ENCODE measurements at regions not wholly inside any gene's neighbourhood (a gene's known extent, or its start where the extent isn't known, plus 50 kb on each side); places are given as distances from the start of the nearest gene placed in this dataset.

GRCh38 chr6:40955178-40955545 is 83.9 kb downstream of the UNC5CL start:
- TF ChIP-seq SMC3 (IDR thresholded peaks at IDR 0.05) = no peak
- TF ChIP-seq USF2 (IDR thresholded peaks at IDR 0.05) = no peak
- no peak for TF ChIP-seq ELK1 (IDR thresholded peaks at IDR 0.05; ENCODE audit: low read depth, low read length)
- no peak for TF ChIP-seq CTCF (IDR thresholded peaks at IDR 0.05)
- TF ChIP-seq HMGXB4 (CRISPR knock-in tag; IDR thresholded peaks at IDR 0.05; ENCODE audit: borderline replicate concordance) = no peak
- no peak for TF ChIP-seq ZSCAN20 (CRISPR knock-in tag; IDR thresholded peaks at IDR 0.05)
- no peak for TF ChIP-seq FOXS1 (CRISPR knock-in tag; IDR thresholded peaks at IDR 0.05)
- no peak for TF ChIP-seq RFX5 (IDR thresholded peaks at IDR 0.05)
- no peak for TF ChIP-seq SREBF2 (IDR thresholded peaks at IDR 0.05)
- ATAC-seq = no peak
- Histone ChIP-seq H3K9me3 (no peaks in the 10 kb centered on the region), H3K4me3 (no peak overlapping the region), H3K4me2 (no peak overlapping the region), H3K27ac (peak overlapping the region; percentile 86 to 89; a peak in 5 of 6 replicates), H3K4me1 (peaks cover 62% of the 10 kb centered on the region)
- FAIRE-seq = no peak
- DNase-seq (ENCODE audit: low read depth in 1 of 2, low spot score in 1 of 2) = no peak
- CTCF ChIA-PET = interaction anchor here (1.3 kb wide), 1 partner anchor 15 kb away, joined by 4 read pairs; no protein-coding TSS in a partner anchor
- POLR2A ChIA-PET = no interaction called here
- 81% methylated on average over 3 of the region's 6 CpGs for WGBS (ENCODE audit: missing lambda C conversion rate)

GRCh38 chr6:40954446-40955177 is 84.4 kb downstream of the UNC5CL start:
- no peak for DNase-seq (ENCODE audit: low read depth in 1 of 2, low spot score in 1 of 2)
- Histone ChIP-seq H3K4me2 (no peak overlapping the region), H3K4me1 (peaks cover 59% of the 10 kb centered on the region), H3K27ac (peak overlapping the region; percentile 28 to 86; a peak in 5 of 6 replicates), H3K4me3 (no peak overlapping the region), H3K9me3 (no peaks in the 10 kb centered on the region)
- 88% methylated on average over 6 of the region's 6 CpGs for WGBS (ENCODE audit: missing lambda C conversion rate)
- no peak for FAIRE-seq
- no peak for ATAC-seq
- CTCF ChIA-PET = interaction anchor here (1.3 kb wide), 1 partner anchor 15 kb away, joined by 4 read pairs; no protein-coding TSS in a partner anchor
- POLR2A ChIA-PET = no interaction called here
- TF ChIP-seq MAX (IDR thresholded peaks at IDR 0.05) (no peak), REST (IDR thresholded peaks at IDR 0.05) (no peak), EHMT2 (IDR thresholded peaks at IDR 0.05; ENCODE audit: low read depth) (no peak), HOXB5 (CRISPR knock-in tag; IDR thresholded peaks at IDR 0.05) (no peak), RNF2 (IDR thresholded peaks at IDR 0.05; ENCODE audit: borderline replicate concordance, low read depth) (no peak), RAD21 (conservative IDR thresholded peaks at IDR 0.05 in 1 of 2, IDR thresholded peaks at IDR 0.05 in 1 of 2) (no peak), HMGXB4 (CRISPR knock-in tag; IDR thresholded peaks at IDR 0.05; ENCODE audit: borderline replicate concordance) (no peak), EHF (CRISPR knock-in tag; IDR thresholded peaks at IDR 0.05) (no peak), ZSCAN20 (CRISPR knock-in tag; IDR thresholded peaks at IDR 0.05) (no peak), BCL3 (IDR thresholded peaks at IDR 0.05) (no peak), MAFK (IDR thresholded peaks at IDR 0.05; ENCODE audit: partially characterized antibody) (no peak), FOSB (CRISPR knock-in tag; IDR thresholded peaks at IDR 0.05) (no peak), HDAC2 (IDR thresholded peaks at IDR 0.05) (no peak), TP53 (CRISPR knock-in tag; IDR thresholded peaks at IDR 0.05) (no peak), ESRRA (IDR thresholded peaks at IDR 0.05; ENCODE audit: borderline replicate concordance, low read length) (no peak), EP300 (IDR thresholded peaks at IDR 0.05) (no peak)
